Smooth muscle cell (in vitro differentiated cells): ENCODE measurements at regions not wholly inside any gene's neighbourhood (a gene's known extent, or its start where the extent isn't known, plus 50 kb on each side); places are given as distances from the start of the nearest gene placed in this dataset.

Experiments
- DNase-seq: peaks from one replicate; lab custom pipeline; 2025; ENCODE audit not compliant: unreplicated experiment; lab: John Stamatoyannopoulos, UW
- H2AFZ ChIP-seq: fragments of 200-600 bp; sonication (generic); 2 replicates; pipeline ENCODE4 v1.6.0; 2016; ENCODE audit warnings: antibody characterized with exemption, low read depth, mild to moderate bottlenecking
- H3F3A ChIP-seq: fragments of 200-600 bp; sonication (generic); 2 replicates; pipeline ENCODE4 v1.6.0; 2017; ENCODE audit warnings: antibody characterized with exemption, low read depth
- H3K27ac ChIP-seq: fragments of 200-600 bp; sonication (generic); 2 replicates; pipeline ENCODE4 v1.5.1; 2016; ENCODE audit warnings: low read depth, mild to moderate bottlenecking
- H3K27me3 ChIP-seq: fragments of 200-600 bp; sonication (generic); 2 replicates; pipeline ENCODE4 v1.6.1; 2016; ENCODE audit warnings: low read depth, mild to moderate bottlenecking
- H3K36me3 ChIP-seq: fragments of 200-600 bp; sonication (generic); 2 replicates; pipeline ENCODE4 v1.5.1; 2016; ENCODE audit warnings: low read depth
- H3K4me1 ChIP-seq: fragments of 200-600 bp; sonication (generic); 2 replicates; pipeline ENCODE4 v1.5.1; 2016; ENCODE audit warnings: low read depth
- H3K4me2 ChIP-seq: fragments of 200-600 bp; sonication (generic); 2 replicates; pipeline ENCODE4 v1.6.0; 2016; ENCODE audit warnings: mild to moderate bottlenecking
- H3K4me3 ChIP-seq: fragments of 200-600 bp; sonication (generic); 2 replicates; pipeline ENCODE4 v1.5.1; 2016; ENCODE audit warnings: mild to moderate bottlenecking
- H3K79me2 ChIP-seq: fragments of 200-600 bp; sonication (generic); 2 replicates; pipeline ENCODE4 v1.6.0; 2016; ENCODE audit warnings: low read depth, mild to moderate bottlenecking
- H3K9ac ChIP-seq: fragments of 200-600 bp; sonication (generic); 2 replicates; pipeline ENCODE4 v1.6.0; 2016; ENCODE audit warnings: low read depth
- H3K9me3 ChIP-seq: fragments of 200-600 bp; sonication (generic); replicated peaks from 2 replicates; pipeline ENCODE4 v1.5.1; 2016; ENCODE audit warnings: low read depth
- H4K20me1 ChIP-seq: fragments of 200-600 bp; sonication (generic); 2 replicates; pipeline ENCODE4 v1.6.0; 2016; ENCODE audit warnings: low read depth
- WGBS: methylation state at CpG from one replicate; pipeline ENCODE4 v1.1.7; 2016; ENCODE audit warnings: low lambda C conversion rate; 5-methylcytosine and 5-hydroxymethylcytosine counted together
- TF ChIP-seq, protein P1 (sequence below): fragments of 200-600 bp; sonication (generic); IDR thresholded peaks from 2 replicates; pipeline ENCODE4 v1.5.1; 2017; ENCODE audit warnings: borderline replicate concordance, mild to moderate bottlenecking, antibody characterized with exemption; ENCODE audit not compliant: insufficient read depth, poor library complexity, severe bottlenecking

DNA sequence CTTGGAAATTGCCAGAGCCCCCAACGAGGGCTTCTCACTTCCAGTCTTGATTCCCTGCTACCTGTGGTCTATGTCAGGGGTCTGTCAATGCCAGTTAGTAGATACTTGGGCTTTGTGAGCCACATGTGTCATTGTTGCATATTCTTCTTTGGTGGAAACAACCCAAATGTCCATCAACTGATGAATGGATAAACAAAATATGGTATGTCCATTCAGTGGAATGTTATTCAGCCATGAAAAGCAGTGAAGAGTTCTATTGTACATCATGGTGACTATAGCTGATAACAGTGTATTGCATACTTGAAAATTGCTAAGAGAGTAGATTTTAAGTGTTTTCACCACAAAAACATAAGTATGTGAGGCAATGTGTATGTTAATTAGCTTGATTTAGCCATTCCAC lies 288.1 kb downstream of the RPLP1 start:
- TF ChIP-seq, protein P1, sequence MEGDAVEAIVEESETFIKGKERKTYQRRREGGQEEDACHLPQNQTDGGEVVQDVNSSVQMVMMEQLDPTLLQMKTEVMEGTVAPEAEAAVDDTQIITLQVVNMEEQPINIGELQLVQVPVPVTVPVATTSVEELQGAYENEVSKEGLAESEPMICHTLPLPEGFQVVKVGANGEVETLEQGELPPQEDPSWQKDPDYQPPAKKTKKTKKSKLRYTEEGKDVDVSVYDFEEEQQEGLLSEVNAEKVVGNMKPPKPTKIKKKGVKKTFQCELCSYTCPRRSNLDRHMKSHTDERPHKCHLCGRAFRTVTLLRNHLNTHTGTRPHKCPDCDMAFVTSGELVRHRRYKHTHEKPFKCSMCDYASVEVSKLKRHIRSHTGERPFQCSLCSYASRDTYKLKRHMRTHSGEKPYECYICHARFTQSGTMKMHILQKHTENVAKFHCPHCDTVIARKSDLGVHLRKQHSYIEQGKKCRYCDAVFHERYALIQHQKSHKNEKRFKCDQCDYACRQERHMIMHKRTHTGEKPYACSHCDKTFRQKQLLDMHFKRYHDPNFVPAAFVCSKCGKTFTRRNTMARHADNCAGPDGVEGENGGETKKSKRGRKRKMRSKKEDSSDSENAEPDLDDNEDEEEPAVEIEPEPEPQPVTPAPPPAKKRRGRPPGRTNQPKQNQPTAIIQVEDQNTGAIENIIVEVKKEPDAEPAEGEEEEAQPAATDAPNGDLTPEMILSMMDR, result no peak
- no peak for DNase-seq
- H3K4me2 ChIP-seq, result no peak overlapping the region
- peaks cover 5% of the 10 kb centered on the region for H3K9me3 ChIP-seq
- no peaks in the 10 kb centered on the region for H3K36me3 ChIP-seq
- H3K4me3 ChIP-seq, result no peak overlapping the region
- no peaks in the 10 kb centered on the region for H4K20me1 ChIP-seq
- peaks cover 2% of the 10 kb centered on the region for H3F3A ChIP-seq
- H3K27ac ChIP-seq, result no peak overlapping the region
- no peaks in the 10 kb centered on the region for H3K79me2 ChIP-seq
- no peaks in the 10 kb centered on the region for H3K27me3 ChIP-seq
- WGBS, result 94% methylated on average over 1 of the region's 1 CpG
- H3K4me1 ChIP-seq, result peaks cover under 1% of the 10 kb centered on the region
- no peak overlapping the region for H3K9ac ChIP-seq
- H2AFZ ChIP-seq, result no peak overlapping the region

DNA sequence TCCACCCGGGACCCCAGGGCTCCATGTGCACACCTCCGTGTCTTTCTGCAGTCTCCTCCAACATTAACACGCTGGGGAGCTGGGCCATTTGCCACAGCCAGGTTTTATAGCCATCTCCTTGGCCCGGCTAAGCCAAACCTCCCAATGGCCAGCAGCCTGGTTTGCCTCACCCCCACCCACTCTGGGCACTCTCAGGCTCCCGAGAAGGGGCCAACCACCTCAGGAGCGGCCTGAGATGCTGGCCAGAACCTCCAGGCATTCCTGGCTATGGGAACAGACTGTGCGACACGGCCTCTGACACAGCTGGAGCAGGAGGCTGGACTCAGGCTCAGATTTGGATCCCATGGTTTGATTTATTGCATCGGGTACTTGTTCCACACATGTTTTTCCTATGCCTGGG lies 289.7 kb downstream of the RPLP1 start:
- no peak overlapping the region for H3K27ac ChIP-seq
- no peaks in the 10 kb centered on the region for H3K36me3 ChIP-seq
- no peak overlapping the region for H3K4me2 ChIP-seq
- no peak overlapping the region for H2AFZ ChIP-seq
- TF ChIP-seq, protein P1, result no peak
- H3F3A ChIP-seq, result peaks cover 2% of the 10 kb centered on the region
- DNase-seq, result no peak
- peaks cover 5% of the 10 kb centered on the region for H3K9me3 ChIP-seq
- H4K20me1 ChIP-seq, result no peaks in the 10 kb centered on the region
- H3K79me2 ChIP-seq, result no peaks in the 10 kb centered on the region
- 78% methylated on average over 9 of the region's 9 CpGs for WGBS
- H3K4me3 ChIP-seq, result no peak overlapping the region
- H3K27me3 ChIP-seq, result no peaks in the 10 kb centered on the region
- H3K9ac ChIP-seq, result no peak overlapping the region
- H3K4me1 ChIP-seq, result no peaks in the 10 kb centered on the region

DNA sequence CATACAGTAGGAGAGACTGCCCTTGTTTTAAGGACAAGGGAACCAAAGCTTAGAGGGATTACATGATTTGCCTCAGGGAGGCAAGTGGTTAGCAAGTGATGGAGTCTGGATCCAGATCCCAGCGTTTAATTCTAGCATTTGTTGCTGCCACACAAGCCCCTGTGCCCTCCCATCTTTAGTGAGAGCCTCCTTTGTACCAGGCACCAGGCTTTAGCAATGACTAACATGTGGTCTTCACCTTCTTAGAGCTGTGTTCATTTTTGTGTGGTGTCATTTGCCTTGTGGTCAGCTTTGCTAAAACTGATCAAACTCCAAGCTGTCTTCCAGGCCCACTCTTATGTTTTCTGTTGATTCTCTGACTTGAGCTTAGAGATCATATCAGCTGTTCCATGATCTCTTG lies 290.5 kb downstream of the RPLP1 start:
- Histone ChIP-seq H2AFZ (no peak overlapping the region), H3K27ac (no peak overlapping the region), H3K4me2 (no peak overlapping the region), H3F3A (peaks cover 2% of the 10 kb centered on the region), H3K9ac (no peak overlapping the region), H3K36me3 (no peaks in the 10 kb centered on the region), H3K4me3 (no peak overlapping the region), H4K20me1 (no peaks in the 10 kb centered on the region), H3K27me3 (no peaks in the 10 kb centered on the region), H3K4me1 (no peaks in the 10 kb centered on the region), H3K79me2 (no peaks in the 10 kb centered on the region), H3K9me3 (peaks cover 5% of the 10 kb centered on the region)
- DNase-seq, result no peak
- TF ChIP-seq, protein P1, result no peak
- WGBS, result 72% methylated on average over 1 of the region's 1 CpG

DNA sequence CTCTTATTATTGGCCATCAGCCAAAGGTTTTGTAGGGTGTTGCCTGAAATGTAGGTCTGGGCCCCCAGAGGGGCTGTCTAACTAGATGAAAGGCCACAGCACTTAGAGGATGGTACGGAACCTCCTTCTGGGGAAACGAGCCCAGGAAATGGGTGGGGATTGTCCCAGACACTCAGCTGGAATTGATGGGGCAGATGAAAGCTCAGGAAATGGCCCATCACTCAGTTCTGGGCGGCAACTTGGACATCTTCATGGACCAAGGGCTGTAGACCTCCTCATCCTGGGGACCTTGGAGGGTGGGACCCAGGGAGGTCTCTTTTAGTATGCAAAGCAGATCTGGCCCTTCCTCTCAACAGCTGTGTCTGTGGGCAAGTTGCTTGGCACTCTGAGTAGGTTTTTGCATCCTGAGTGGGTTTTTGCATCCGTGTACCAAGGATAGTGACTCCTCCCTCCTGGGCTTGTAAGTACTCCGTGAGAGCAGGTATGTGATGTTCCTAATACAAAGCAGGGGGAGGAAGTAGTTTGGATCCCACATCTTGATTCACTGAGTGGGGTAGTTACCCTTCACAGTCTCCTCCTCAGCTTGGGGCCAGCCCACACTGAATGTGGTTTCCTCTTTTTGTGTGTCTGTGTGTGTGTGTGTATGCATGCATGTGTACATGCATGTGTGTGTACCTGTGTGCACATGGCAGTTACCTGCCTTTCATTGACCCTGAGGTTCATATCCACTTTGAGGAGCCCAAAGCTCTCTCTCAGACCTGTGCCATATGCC lies 292.0 kb downstream of the RPLP1 start:
- no peaks in the 10 kb centered on the region for H4K20me1 ChIP-seq
- peaks cover 5% of the 10 kb centered on the region for H3K9me3 ChIP-seq
- TF ChIP-seq, protein P1, result no peak
- 65% methylated on average over 5 of the region's 5 CpGs for WGBS
- H3K4me2 ChIP-seq, result no peak overlapping the region
- no peak overlapping the region for H2AFZ ChIP-seq
- H3K27ac ChIP-seq, result no peak overlapping the region
- H3K27me3 ChIP-seq, result no peaks in the 10 kb centered on the region
- DNase-seq, result no peak
- no peaks in the 10 kb centered on the region for H3K36me3 ChIP-seq
- H3K4me1 ChIP-seq, result no peaks in the 10 kb centered on the region
- H3F3A ChIP-seq, result peaks cover 5% of the 10 kb centered on the region
- no peak overlapping the region for H3K4me3 ChIP-seq
- H3K9ac ChIP-seq, result no peak overlapping the region
- H3K79me2 ChIP-seq, result no peaks in the 10 kb centered on the region
